HG02943 (cell line): ENCODE measurements at regions not wholly inside any gene's neighbourhood (a gene's known extent, or its start where the extent isn't known, plus 50 kb on each side); places are given as distances from the start of the nearest gene placed in this dataset.

Experiments used
- ATAC-seq: cut with Tn5 transposase; IDR thresholded peaks from one replicate; pipeline ENCODE4 v1.9.1; 2021; ENCODE audit warnings: mild to moderate bottlenecking, low read depth, moderate library complexity; ENCODE audit not compliant: unreplicated experiment

DNA sequence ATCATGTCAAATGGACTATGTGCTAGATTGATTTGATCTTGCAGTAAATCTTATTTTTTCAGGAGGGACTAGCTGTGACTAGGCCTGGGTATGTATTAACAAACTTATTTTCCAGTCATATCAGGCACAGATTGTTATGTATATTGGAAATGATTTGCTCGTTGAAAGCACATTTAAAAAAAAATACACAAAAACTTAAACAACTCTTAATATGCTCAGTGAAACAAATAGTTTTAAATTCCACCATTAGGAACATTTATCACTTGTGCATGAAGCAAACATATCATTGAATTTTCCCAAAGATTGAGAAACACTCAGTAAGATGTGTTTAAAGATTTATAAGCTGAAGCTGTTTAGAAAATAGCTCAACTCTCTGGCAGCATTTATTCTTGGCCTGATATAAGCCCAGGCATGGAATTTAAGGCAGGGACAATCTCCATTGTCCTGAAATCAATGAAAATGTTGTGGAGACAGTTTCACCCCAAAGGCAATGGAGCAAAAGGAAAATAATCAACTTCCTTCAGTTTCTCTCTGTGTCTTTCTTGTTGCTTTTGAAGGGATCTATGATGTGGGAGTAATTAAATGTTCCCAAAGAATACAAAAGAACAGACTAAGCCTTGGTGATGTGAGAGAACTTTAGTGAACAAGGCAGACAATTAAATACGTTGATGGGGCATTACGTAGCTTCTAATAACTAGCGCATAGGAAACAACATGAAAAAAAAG is 250.3 kb downstream of the GPR37 start:
- no peak for ATAC-seq

DNA sequence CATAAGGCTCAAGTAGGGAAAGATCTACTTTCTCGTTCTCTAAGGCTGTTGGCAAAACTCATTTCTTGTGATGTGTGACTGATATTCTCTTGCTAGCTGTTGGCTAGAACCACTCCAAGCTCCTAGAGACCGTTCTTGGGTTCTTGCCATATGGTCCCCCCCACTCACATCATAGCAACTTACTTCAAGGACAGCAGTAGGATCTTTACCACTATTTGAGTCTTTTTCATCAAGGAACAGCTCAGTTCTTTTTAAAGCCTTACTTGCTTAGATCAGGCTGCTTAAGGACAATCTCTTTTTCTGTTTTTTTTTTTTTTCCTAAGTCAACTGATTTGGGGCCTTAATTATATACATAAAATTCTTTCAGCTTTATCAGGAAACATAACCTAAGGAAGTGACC is 251.1 kb downstream of the GPR37 start:
- ATAC-seq, result no peak

DNA sequence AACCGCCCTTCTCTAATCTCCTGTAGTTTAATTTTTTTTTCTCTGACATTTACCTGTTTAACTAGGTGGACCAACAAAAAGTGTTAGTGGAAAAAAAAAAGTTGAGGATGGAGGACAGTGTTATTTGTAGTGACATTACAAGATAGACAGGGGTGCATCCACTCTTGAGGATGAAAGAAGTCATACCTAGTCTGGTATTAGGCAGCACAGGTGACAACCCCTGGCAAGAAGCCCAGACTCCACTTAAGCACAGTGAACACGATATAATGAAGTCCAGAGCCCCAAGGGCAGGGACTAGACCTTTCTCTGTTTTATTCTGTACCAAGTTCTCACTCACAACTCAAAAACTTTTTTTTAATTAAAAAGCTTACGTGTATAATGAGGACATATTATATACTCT is 268.4 kb downstream of the GPR37 start:
- ATAC-seq, result no peak

DNA sequence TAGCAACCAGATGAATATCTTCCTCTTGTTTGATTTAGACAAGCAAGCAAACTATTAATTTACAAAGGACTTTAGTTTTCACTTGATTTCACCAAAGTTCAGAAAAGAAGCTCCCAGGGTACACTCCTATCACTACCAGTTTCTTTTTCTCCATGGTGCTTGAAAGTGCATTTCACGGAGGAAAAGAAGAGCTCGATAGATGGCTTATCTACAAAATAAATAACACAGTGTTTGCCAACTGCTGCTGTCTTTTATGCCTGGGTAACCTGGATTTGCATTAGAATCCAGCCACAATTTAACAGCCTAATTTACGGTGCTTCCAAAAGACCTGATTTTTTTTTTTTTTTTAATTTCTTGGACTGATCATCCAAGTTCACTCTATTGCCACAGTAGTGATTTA is 275.7 kb downstream of the GPR37 start:
- ATAC-seq, result no peak

DNA sequence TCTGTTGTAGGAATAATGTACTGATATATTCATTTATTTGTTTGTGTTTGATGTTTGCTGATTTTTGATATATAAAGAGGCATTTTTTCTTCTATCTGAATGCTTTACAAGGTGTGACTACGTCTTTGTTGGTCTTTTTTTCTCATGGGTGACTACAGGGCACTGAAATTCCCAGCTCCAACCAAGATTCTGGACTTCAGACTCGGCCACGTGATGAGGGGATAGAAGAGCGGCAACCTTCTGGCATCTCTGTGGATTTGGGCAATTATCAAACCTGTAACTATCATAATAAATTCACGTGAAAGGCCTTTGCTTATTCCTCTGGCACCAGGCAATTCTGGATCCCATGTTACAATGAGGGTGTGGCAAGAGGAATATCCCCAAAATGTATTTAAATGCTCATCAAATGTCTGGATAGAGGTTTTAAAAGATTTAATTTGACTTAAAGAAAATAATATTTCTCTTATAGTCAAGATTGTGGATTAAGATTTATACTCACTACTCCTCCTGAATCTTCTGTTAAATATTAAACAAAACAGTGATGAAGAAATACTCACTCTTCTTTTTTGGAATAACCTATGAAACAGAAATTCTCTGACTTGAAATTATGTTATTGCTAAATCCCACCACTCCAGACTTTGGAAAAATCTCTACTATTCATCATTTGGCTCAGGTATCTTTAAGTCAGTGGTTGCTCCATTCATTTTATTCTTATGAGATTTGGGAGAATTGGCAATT is 276.3 kb downstream of the GPR37 start:
- no peak for ATAC-seq

DNA sequence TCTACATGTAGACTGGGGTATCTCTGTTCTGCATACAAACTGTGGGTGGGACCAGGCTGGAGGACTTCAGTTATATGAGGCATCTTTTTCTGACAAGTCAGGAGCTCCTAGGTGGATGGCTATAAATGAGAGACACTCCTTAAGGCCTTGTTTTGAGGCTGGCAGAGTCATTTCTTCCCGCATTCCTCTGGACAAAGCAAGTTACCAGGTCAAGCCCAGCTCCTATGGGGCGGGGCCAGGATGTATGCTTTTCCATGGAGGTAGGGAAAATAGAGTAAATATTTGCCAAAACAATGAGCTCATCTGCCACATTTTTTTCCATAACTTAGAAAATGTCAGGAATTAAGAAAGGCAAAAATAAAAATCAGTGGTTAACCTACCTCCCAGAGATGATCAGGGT is 283.4 kb downstream of the GPR37 start:
- no peak for ATAC-seq

DNA sequence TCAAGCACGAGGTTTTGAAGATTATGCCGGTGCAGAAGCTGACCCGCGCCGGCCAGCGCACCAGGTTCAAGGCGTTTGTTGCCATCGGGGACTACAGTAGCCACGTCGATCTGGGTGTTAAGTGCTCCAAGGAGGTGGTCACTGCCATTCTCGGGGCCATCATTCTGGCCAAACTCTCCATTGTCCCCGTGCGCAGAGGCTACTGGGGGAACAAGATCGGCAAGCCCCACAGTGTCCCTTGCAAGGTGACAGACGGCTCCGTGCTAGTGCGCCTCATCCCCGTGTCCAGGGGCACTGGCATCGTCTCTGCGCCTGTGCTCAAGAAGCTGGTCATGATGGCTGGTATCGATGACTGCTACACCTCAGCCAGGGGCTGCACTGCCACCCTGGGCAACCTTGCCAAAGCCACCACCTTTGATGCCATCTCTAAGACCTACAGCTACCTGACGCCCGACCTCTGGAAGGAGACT is 284.7 kb downstream of the GPR37 start:
- no peak for ATAC-seq

DNA sequence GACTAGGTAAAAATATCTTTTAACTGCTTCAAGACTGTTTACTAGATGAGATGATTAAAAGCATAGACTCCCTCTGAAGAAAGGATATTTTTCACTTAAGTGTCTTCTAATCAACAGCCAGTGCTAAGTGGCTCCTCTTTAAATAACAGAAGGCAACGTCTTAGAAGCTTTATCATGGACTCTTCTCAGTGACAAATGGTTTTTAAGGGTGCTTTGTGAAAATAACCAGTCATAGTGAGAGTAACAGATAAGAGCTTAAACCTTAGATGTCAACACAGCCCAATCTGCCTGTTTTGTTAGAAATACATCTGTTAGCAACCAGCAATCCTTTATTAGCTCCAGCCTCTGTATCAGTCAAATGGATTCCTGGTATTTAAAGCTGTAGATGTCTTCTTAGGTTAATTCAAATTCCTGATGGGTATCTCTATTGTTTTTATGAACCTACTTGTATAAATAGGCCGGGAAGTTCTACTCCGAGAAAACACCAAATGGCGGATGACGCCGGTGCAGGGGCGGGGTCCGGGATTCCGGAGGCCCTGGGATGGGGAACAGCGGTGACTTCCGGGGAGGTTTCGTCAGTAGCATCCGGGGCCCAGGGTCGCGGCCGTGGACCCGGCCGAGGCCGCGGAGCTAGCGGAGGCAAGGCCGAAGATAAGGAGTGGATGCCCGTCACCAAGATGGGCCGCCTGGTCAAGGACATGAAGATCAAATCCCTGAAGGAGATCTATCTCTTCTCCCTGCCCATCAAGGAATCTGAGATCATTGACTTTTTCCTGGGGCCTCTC is 285.4 kb downstream of the GPR37 start:
- no peak for ATAC-seq

DNA sequence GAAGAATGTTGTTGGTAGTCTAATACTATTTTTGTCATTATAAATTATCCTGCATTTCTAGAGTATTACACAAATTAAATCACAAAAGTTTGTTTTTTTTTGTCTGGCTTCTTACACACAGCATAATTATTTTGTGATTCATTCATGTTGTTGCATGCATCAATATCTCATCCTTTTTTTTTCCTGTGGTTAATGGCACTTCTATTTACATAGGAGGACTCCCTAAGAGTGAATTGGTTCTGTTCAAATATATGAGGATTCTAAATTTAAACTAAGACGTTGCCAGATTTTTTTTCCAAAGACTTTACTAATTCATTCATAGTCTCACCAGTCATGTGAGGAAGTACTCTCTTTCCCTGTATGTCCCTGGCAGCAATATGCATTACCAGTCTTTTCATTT is 303.3 kb downstream of the GPR37 start:
- ATAC-seq, result no peak

DNA sequence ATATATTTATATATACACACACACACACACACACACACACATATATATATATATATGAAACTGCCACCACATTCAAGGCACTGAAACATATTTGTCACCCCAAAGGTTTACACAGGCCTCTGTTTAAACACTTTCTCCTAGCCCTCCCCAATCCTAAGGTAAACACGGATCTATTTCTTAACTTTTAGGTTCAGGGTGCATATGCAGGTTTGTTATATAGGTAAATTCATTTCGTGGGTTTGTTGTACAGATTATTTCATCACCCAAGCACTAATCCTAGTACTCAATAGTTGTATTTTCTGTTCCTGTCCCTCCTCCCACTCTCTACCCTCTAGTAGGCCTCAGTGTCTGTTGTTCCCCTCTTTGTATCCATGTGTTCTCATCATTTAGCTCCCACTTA is 305.0 kb downstream of the GPR37 start:
- ATAC-seq, result no peak

DNA sequence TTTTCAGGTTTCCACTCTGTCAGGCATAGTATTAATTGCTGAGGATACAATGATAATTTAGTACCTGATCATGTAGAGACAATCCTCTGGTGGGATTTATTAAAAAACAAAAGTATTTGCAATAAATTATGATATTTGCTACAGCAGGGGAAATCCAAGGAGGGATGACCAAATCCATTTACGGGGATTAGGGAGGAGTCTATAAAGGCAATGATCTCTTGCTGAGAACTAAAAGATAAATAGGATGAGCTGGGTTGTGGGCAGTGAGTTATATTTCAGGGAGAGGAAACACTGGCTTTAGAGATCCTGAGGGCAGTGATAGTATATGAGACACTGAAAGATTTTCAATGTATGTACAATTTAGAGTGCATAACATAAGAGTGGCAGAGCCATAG is 305.5 kb downstream of the GPR37 start:
- no peak for ATAC-seq

DNA sequence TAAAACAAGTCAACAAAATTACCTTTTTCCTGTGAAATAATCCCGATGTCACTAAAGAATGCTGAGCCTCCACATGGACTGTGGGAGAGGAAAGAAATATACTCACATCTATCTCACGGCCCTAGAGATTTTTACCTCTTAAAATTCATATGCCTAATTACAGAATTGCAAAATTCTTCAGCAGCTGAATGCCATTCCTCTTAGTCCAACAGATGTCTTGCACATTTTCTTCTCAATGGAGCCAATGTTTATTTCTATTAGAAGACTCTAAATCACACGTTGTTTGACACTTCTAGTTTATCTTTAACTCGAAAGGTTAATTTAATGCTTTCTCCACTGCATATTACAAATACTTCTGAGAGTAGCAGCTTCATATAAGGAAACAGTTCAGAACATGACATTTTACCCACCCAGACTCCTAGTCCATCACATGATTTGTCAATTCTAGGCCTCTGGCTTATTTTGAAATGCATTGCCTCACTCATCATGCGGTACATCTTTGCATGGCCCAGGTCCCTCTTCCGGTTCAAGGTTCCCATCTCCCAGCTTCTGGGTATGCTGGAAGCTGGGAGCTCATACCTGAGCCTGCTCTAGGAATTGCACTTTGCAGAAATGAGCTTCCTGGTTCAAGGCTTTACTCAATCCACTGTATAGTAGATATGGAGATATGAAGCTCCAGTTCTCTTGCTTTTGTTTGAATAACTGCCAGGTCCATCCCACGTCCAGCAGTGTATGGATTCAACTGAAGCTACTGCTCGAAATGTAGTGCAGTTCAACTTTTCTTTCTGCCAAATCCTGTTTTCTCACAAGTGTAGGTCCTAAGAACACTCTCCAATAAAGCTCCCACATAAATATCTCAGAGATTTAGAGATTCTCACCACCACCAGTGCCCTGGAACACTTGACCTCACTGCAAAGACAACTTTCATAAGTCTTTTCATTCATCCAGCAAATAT is 306.2 kb downstream of the GPR37 start:
- no peak for ATAC-seq

DNA sequence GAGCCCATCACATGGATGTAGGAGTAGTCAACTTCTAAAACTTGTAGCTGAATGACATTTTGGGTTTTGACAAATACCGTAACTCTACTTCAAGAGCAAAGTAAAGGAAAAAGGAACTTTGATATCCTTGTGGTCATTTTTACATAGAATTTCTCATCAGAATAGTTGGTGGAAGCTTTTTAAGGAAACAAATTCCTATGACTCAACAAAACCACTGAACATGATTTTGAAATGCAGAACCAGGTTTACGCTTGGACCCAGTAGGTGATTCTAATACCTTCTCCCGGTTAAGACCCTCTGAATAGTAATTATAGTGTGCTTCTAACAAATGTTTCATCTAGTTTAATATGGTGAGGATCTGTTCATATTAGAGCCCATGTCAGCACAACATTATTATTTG is 307.8 kb downstream of the GPR37 start:
- ATAC-seq, result no peak

DNA sequence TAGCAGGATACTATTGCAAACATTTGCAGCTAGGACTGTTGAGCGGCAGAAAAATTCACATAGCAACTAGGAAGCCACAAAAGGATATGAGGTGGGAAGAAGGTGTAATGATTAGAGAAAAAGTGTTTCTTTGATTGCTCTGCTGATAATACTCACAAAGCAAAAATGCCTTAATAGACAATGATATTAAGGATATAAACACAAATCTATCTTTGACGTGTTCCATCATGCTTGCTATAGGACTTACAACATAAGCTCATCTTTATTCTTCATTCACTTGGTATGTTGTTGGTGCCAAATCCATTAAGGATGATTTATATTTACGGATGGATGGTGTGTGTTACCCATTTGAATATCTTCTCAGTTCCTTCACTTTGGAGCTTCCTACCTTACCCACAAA is 309.3 kb downstream of the GPR37 start:
- no peak for ATAC-seq

DNA sequence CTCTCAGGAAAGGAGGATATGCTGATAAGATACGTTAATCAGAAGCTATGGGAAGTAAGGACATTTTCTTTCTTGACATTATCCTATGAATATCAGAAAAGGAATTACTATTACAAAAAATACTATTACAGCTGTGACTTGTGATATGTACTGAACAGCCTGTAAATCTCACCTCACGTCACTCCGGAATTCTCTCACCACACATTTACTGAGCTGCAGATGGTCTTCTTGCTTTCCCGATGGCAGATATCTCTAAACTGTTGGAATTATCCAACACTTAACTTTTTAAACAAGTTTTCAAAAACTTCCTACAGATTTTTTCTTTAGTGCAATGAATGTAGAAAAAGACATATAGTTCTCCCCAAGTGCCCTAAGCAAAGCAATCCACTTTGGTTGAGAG is 313.4 kb downstream of the GPR37 start:
- no peak for ATAC-seq

DNA sequence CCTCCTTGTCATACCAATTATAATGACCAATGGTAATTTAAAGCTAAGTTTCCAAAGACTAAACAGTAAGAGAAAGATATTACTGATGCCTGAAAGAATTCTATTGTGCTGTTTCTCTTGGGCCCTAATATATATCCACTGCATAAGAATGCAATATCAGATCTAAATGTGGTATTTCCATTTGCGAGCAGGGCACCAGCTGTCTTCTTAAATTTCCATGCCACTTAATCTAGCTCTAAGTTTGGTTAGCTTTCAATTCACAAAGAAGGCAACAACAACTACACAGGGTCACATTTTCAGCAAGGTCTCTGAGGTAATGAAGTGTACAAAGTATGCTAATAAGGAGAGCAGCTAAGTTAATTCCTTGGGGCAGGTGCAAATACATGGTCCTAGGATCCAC is 315.7 kb downstream of the GPR37 start:
- ATAC-seq, result no peak

DNA sequence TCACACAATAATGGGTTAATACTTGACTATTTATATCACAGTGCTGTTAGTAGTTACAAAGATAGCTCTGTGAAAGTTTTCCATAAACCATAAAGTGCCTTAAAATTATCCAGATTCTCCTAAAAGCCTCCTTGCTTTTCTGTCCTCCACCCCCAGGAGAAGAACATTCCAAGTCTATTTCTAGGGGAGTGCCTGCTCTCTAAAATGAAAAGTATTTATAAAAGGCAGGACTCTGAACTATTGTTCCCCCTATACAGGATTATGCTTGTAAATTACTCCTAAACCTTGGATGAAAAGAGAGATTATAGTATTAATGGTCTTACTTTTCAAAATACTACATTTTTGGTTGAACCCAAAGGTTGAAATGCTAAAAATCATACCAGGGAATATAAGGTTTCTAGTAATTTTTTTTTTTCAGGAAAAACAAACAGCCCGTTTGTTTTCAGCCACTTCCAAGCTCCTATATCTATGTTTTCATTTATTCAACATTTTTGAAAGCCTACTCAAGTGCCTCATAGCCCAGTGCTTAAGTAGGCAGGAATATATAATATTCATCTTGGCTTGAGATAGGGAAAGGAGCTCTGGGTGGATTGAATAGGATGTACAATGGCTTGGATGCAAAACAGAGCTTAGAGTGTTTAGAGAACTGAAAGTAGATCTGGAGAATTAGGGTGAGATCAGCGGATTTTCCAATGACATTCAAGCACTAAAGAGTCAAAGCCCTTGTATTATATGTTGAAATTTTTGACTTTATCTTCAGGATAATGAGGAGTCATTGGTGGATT is 320.7 kb downstream of the GPR37 start:
- ATAC-seq, result no peak

DNA sequence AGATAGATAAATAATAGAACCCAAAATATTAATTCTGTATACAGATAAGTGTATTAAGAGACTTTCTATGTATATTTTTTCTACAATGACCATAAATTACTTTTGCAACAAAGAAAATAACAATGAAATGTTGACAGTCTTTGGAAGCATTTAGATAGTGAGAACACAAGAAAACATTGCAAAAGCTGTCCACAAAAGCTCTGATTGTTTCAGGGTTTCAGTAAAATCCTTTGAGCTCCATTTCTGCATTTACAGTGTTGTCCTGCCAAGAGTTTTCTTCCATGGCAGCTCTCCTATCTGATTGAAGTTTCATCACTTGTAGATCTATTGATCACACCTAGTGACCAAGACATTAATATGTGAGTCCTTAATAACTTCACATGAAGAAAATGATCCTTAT is 321.8 kb downstream of the GPR37 start:
- no peak for ATAC-seq

DNA sequence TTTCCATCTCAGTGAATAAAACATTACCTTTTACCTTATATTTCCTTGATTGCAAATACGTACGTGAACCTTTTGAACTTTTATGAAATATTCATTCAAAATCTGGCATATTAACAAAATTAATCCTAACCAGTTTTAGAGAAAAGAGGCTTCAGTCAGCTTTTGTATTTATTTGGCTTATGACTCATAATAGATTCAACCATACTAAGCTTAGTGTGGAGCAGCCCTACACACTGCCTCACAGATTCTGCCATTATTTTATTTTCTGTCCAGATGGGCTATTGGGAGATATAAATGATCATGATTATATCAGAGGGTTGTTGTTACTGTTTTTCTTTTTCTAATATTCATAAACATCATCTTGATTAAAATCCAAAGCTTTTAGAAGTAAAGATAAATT is 325.5 kb downstream of the GPR37 start:
- ATAC-seq, result no peak
